SK-N-SH treated with all-trans-retinoic acid at 6 μM for 48 hours (cell line): ENCODE measurements at regions not wholly inside any gene's neighbourhood (a gene's known extent, or its start where the extent isn't known, plus 50 kb on each side); places are given as distances from the start of the nearest gene placed in this dataset.

Experiments used
- ATAC-seq: fragments of 200-7000 bp; cut with Tn5 transposase; 3 replicates; pipeline ENCODE4 v1.9.1; 2020; ENCODE audit warnings: mild to moderate bottlenecking, moderate library complexity
- ARNTL ChIP-seq: fragments of 450-650 bp; formaldehyde crosslinking; IDR thresholded peaks from 2 replicates; pipeline ENCODE4 v1.5.0; 2020; ENCODE audit warnings: low read depth, mild to moderate bottlenecking, moderate library complexity, borderline replicate concordance
- BACH2 ChIP-seq: fragments of 250-450 bp; sonication (Bioruptor Pico); IDR thresholded peaks from 2 replicates; pipeline ENCODE4 v1.9.0; 2021; ENCODE audit warnings: mild to moderate bottlenecking, borderline replicate concordance
- CSDC2 ChIP-seq: fragments of 250-450 bp; sonication (Bioruptor Pico); IDR thresholded peaks from 2 replicates; pipeline ENCODE4 v1.5.0; 2020; ENCODE audit warnings: mild to moderate bottlenecking, moderate library complexity
- ESRRG ChIP-seq: fragments of 250-450 bp; sonication (Bioruptor Pico); IDR thresholded peaks from 2 replicates; pipeline ENCODE4 v1.6.1; 2021; ENCODE audit warnings: mild to moderate bottlenecking
- GLIS3 ChIP-seq: fragments of 250-450 bp; sonication (Bioruptor Pico); IDR thresholded peaks from 2 replicates; pipeline ENCODE4 v1.5.0; 2020; ENCODE audit warnings: mild to moderate bottlenecking, moderate library complexity
- ISL1 ChIP-seq: fragments of 250-450 bp; sonication (Bioruptor Pico); IDR thresholded peaks from 2 replicates; pipeline ENCODE4 v2.1.2; 2022; ENCODE audit warnings: mild to moderate bottlenecking, moderate library complexity
- OSR1 ChIP-seq: fragments of 250-450 bp; sonication (Bioruptor Pico); IDR thresholded peaks from 2 replicates; pipeline ENCODE4 v1.8.0; 2022; ENCODE audit warnings: moderate library complexity, mild to moderate bottlenecking, inconsistent platforms
- POU6F1 ChIP-seq: fragments of 250-450 bp; sonication (Bioruptor Pico); IDR thresholded peaks from 2 replicates; pipeline ENCODE4 v1.8.0; 2021; ENCODE audit warnings: low read depth, mild to moderate bottlenecking, moderate library complexity, borderline replicate concordance
- PPARA ChIP-seq: fragments of 250-450 bp; sonication (Bioruptor Pico); IDR thresholded peaks from 2 replicates; pipeline ENCODE4 v1.5.0; 2020; ENCODE audit warnings: mild to moderate bottlenecking, borderline replicate concordance
- RARB ChIP-seq: fragments of 250-450 bp; sonication (Bioruptor Pico); IDR thresholded peaks from 2 replicates; pipeline ENCODE4 v1.8.0; 2021; ENCODE audit warnings: mild to moderate bottlenecking, moderate library complexity
- SNAI2 ChIP-seq: fragments of 250-450 bp; sonication (Bioruptor Pico); IDR thresholded peaks from 2 replicates; pipeline ENCODE4 v1.5.0; 2020; ENCODE audit warnings: mild to moderate bottlenecking, moderate library complexity
- TCF4 ChIP-seq: fragments of 250-450 bp; sonication (Bioruptor Pico); IDR thresholded peaks from 2 replicates; pipeline ENCODE4 v1.8.0; 2021; ENCODE audit warnings: mild to moderate bottlenecking, moderate library complexity, borderline replicate concordance
- TOX ChIP-seq: fragments of 250-450 bp; sonication (Bioruptor Pico); IDR thresholded peaks from 2 replicates; pipeline ENCODE4 v1.8.0; 2021; ENCODE audit warnings: mild to moderate bottlenecking, moderate library complexity, borderline replicate concordance
- ZC3H10 ChIP-seq: fragments of 250-450 bp; sonication (Bioruptor Pico); IDR thresholded peaks from 2 replicates; pipeline ENCODE4 v1.5.1; 2021; ENCODE audit warnings: mild to moderate bottlenecking, moderate library complexity
- ZFP3 ChIP-seq: fragments of 250-450 bp; sonication (Bioruptor Pico); IDR thresholded peaks from 2 replicates; pipeline ENCODE4 v1.5.0; 2020; ENCODE audit warnings: mild to moderate bottlenecking, moderate library complexity
- ZFP30 ChIP-seq: fragments of 450-650 bp; formaldehyde crosslinking; IDR thresholded peaks from 2 replicates; pipeline ENCODE4 v1.5.0; 2022; ENCODE audit warnings: mild to moderate bottlenecking, moderate library complexity
- ZNF565 ChIP-seq: fragments of 450-650 bp; formaldehyde crosslinking; conservative IDR thresholded peaks from 2 replicates; pipeline ENCODE4 v1.5.0; 2020; ENCODE audit warnings: low read depth, mild to moderate bottlenecking, moderate library complexity
- ZNF70 ChIP-seq: fragments of 450-650 bp; formaldehyde crosslinking; IDR thresholded peaks from 2 replicates; pipeline ENCODE4 v1.5.0; 2020; ENCODE audit warnings: mild to moderate bottlenecking, moderate library complexity
- ZNF8 ChIP-seq: fragments of 450-650 bp; formaldehyde crosslinking; IDR thresholded peaks from 2 replicates; pipeline ENCODE4 v1.5.0; 2020; ENCODE audit warnings: mild to moderate bottlenecking, moderate library complexity
- TF ChIP-seq, protein P1 (sequence below): fragments of 250-450 bp; sonication (Bioruptor Pico); IDR thresholded peaks from 2 replicates; pipeline ENCODE4 v1.5.1; 2021; ENCODE audit warnings: mild to moderate bottlenecking, moderate library complexity
- TF ChIP-seq, protein P2 (sequence below): fragments of 250-450 bp; sonication (Bioruptor Pico); IDR thresholded peaks from 2 replicates; pipeline ENCODE4 v1.8.0; 2020; ENCODE audit warnings: mild to moderate bottlenecking, moderate library complexity, borderline replicate concordance
- TF ChIP-seq, protein P3 (sequence below): fragments of 250-450 bp; sonication (Bioruptor Pico); IDR thresholded peaks from 2 replicates; pipeline ENCODE4 v1.5.0; 2020; ENCODE audit warnings: mild to moderate bottlenecking, moderate library complexity

- peak; percentile 100 for TF ChIP-seq ZFP30 (CRISPR knock-in tag)
- TF ChIP-seq BACH2: no peak
- no peak for ATAC-seq
Measured at GRCh38 chr17:77009877-77010276, 130.9 kb upstream of the SEC14L1 start.

GRCh38 chr17:77010667-77011066 is 130.1 kb upstream of the SEC14L1 start:
- no peak for ATAC-seq
- no peak for TF ChIP-seq CSDC2 (CRISPR knock-in tag)
- TF ChIP-seq ZNF565: no peak
- no peak for TF ChIP-seq PPARA (CRISPR knock-in tag)

DNA sequence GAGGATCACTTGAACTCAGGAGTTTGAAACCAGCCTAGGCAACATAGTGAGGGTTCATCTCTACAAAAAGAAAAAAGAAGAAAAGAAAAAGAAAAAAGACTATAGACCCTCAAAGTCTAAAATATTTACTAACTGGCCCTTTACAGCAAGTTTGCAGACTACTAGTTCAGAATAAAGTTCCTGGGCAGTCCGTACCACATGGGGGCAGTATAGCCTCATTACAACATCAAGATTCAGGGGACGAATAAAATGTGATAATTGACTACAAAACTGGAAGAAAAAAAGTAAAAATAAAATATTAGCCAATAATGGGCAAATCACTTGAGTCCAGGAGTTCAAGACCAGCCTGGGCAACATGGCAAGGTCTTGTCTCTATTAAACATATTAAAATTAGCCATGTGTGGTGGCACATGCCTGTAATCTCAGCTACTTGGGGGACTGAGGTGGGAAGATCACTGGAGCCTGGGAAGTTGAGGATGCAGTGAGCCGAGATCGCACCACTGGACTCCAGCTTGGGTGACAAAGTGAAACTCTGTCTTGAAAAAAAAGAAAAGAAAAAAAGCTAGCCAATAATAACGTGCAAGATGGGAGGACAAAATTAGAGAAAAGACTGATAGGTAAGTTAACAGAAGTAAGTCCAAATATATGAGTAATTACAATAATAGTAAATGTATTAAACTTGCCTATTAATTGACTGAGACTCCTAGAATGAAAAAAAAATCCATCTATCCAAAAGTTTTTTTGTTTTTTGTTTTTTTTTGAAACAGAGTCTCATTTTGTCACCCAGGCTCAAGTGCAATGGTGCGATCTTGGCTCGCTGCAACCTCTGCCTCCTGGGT is 129.4 kb upstream of the SEC14L1 start:
- TF ChIP-seq ARNTL (CRISPR knock-in tag) (no peak), ESRRG (CRISPR knock-in tag) (no peak), ISL1 (no peak), SNAI2 (no peak), PPARA (CRISPR knock-in tag) (no peak), POU6F1 (CRISPR knock-in tag) (no peak), ZNF70 (CRISPR knock-in tag) (no peak), OSR1 (no peak), ZC3H10 (CRISPR knock-in tag) (no peak)
- TF ChIP-seq, protein P1, sequence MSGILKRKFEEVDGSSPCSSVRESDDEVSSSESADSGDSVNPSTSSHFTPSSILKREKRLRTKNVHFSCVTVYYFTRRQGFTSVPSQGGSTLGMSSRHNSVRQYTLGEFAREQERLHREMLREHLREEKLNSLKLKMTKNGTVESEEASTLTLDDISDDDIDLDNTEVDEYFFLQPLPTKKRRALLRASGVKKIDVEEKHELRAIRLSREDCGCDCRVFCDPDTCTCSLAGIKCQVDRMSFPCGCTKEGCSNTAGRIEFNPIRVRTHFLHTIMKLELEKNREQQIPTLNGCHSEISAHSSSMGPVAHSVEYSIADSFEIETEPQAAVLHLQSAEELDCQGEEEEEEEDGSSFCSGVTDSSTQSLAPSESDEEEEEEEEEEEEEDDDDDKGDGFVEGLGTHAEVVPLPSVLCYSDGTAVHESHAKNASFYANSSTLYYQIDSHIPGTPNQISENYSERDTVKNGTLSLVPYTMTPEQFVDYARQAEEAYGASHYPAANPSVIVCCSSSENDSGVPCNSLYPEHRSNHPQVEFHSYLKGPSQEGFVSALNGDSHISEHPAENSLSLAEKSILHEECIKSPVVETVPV (CRISPR knock-in tag): no peak
- ATAC-seq: peak; percentile 51; the same call in 1 of the 3 replicates

GRCh38 chr17:77018504-77018903 is 122.3 kb upstream of the SEC14L1 start:
- ATAC-seq: no peak
- TF ChIP-seq TOX (CRISPR knock-in tag) (no peak), OSR1 (no peak), ZFP3 (CRISPR knock-in tag) (no peak), POU6F1 (CRISPR knock-in tag) (no peak), ISL1 (no peak), PPARA (CRISPR knock-in tag) (no peak), ESRRG (CRISPR knock-in tag) (no peak), CSDC2 (CRISPR knock-in tag) (no peak), ZNF565 (no peak), ZFP30 (CRISPR knock-in tag) (no peak), GLIS3 (no peak), SNAI2 (no peak), BACH2 (no peak), TCF4 (CRISPR knock-in tag) (no peak), ZNF8 (CRISPR knock-in tag) (no peak), RARB (CRISPR knock-in tag) (no peak), ZC3H10 (CRISPR knock-in tag) (no peak)
- TF ChIP-seq, protein P2, sequence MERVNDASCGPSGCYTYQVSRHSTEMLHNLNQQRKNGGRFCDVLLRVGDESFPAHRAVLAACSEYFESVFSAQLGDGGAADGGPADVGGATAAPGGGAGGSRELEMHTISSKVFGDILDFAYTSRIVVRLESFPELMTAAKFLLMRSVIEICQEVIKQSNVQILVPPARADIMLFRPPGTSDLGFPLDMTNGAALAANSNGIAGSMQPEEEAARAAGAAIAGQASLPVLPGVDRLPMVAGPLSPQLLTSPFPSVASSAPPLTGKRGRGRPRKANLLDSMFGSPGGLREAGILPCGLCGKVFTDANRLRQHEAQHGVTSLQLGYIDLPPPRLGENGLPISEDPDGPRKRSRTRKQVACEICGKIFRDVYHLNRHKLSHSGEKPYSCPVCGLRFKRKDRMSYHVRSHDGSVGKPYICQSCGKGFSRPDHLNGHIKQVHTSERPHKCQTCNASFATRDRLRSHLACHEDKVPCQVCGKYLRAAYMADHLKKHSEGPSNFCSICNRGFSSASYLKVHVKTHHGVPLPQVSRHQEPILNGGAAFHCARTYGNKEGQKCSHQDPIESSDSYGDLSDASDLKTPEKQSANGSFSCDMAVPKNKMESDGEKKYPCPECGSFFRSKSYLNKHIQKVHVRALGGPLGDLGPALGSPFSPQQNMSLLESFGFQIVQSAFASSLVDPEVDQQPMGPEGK: no peak
- TF ChIP-seq, protein P3, sequence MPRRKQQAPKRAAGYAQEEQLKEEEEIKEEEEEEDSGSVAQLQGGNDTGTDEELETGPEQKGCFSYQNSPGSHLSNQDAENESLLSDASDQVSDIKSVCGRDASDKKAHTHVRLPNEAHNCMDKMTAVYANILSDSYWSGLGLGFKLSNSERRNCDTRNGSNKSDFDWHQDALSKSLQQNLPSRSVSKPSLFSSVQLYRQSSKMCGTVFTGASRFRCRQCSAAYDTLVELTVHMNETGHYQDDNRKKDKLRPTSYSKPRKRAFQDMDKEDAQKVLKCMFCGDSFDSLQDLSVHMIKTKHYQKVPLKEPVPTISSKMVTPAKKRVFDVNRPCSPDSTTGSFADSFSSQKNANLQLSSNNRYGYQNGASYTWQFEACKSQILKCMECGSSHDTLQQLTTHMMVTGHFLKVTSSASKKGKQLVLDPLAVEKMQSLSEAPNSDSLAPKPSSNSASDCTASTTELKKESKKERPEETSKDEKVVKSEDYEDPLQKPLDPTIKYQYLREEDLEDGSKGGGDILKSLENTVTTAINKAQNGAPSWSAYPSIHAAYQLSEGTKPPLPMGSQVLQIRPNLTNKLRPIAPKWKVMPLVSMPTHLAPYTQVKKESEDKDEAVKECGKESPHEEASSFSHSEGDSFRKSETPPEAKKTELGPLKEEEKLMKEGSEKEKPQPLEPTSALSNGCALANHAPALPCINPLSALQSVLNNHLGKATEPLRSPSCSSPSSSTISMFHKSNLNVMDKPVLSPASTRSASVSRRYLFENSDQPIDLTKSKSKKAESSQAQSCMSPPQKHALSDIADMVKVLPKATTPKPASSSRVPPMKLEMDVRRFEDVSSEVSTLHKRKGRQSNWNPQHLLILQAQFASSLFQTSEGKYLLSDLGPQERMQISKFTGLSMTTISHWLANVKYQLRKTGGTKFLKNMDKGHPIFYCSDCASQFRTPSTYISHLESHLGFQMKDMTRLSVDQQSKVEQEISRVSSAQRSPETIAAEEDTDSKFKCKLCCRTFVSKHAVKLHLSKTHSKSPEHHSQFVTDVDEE (CRISPR knock-in tag): no peak
